ENCODE measurements at regions not wholly inside any gene's neighbourhood (a gene's known extent, or its start where the extent isn't known, plus 50 kb on each side); places are given as distances from the start of the nearest gene placed in this dataset.

GRCh38 chr4:43867908-43868307 lies 580.7 kb downstream of the KCTD8 start:
- TF ChIP-seq CTCF (IDR thresholded peaks at IDR 0.05) (no peak), EP300 (IDR thresholded peaks at IDR 0.05) (no peak)

Data from sigmoid colon (tissue), 4 donors.